K562 (cell line): ENCODE measurements at regions not wholly inside any gene's neighbourhood (a gene's known extent, or its start where the extent isn't known, plus 50 kb on each side); places are given as distances from the start of the nearest gene placed in this dataset.

Experiments
- ID3 ChIP-seq, 2 experiments: fragments of 250-450 bp in 1 of 2; fragments of 450-650 bp in 1 of 2; sonication (Bioruptor Pico) in 1 of 2; IDR thresholded peaks; 2 replicates each; pipeline versions ENCODE4 v1.6.1 to v1.8.0; 2016 to 2021; ENCODE audit warnings: mild to moderate bottlenecking in 2 of 2, moderate library complexity in 2 of 2, missing compliant biosample characterization in 1 of 2, missing genetic modification characterization in 1 of 2
- MIER1 ChIP-seq: fragments of 450-650 bp; IDR thresholded peaks from 2 replicates; pipeline ENCODE4 v1.6.1; 2016; ENCODE audit warnings: antibody characterized with exemption, mild to moderate bottlenecking, low read depth
- NR4A1 ChIP-seq, 2 experiments: fragments of 250-450 bp in 1 of 2; fragments of 450-650 bp in 1 of 2; sonication (Bioruptor Pico) in 1 of 2; IDR thresholded peaks; 2 replicates each; pipeline versions ENCODE4 v1.4.0 to v1.6.1; 2016 to 2020; ENCODE audit warnings: mild to moderate bottlenecking in 2 of 2, missing compliant biosample characterization in 1 of 2, missing genetic modification characterization in 1 of 2, moderate library complexity in 1 of 2
- NUFIP1 ChIP-seq: fragments of 450-650 bp; IDR thresholded peaks from 2 replicates; pipeline ENCODE4 v1.6.1; 2018; ENCODE audit not compliant: partially characterized antibody
- PATZ1 ChIP-seq: fragments of 250-450 bp; sonication (Bioruptor Pico); IDR thresholded peaks from 2 replicates; pipeline ENCODE4 v1.5.0; 2020; ENCODE audit warnings: mild to moderate bottlenecking, borderline replicate concordance

GRCh38 chr3:72334681-72335457 is 513.4 kb downstream of the SHQ1 start:
- no peak for TF ChIP-seq NR4A1 (CRISPR knock-in tag; IDR thresholded peaks at IDR 0.05)
- TF ChIP-seq NR4A1 (tag; IDR thresholded peaks at IDR 0.05) = no peak
- TF ChIP-seq MIER1 = no peak
- TF ChIP-seq PATZ1 = no peak
- TF ChIP-seq ID3 (CRISPR knock-in tag; IDR thresholded peaks at IDR 0.05) = no peak
- TF ChIP-seq ID3 (tag; IDR thresholded peaks at IDR 0.05) = no peak
- no peak for TF ChIP-seq NUFIP1
